Stomach smooth muscle (tissue), 2 donors: ENCODE measurements at regions not wholly inside any gene's neighbourhood (a gene's known extent, or its start where the extent isn't known, plus 50 kb on each side); places are given as distances from the start of the nearest gene placed in this dataset.

ENCODE experiments used
- H3K27ac ChIP-seq: one replicate; pipeline ENCODE4 v1.7.0; 2013; ENCODE audit warnings: mild to moderate bottlenecking, low read length, inconsistent platforms
- H3K27me3 ChIP-seq, 2 donors: one replicate each; pipeline ENCODE4 v1.7.0; 2013; ENCODE audit warnings: low read length in 2 of 2; ENCODE audit not compliant: insufficient read depth in 2 of 2, control insufficient read depth in 1 of 2
- H3K36me3 ChIP-seq, 2 donors: one replicate each; pipeline ENCODE4 v1.7.0; 2013; ENCODE audit warnings: low read length in 2 of 2; ENCODE audit not compliant: control insufficient read depth in 2 of 2, insufficient read depth in 2 of 2
- H3K4me1 ChIP-seq: one replicate; pipeline ENCODE4 v1.7.0; 2013; ENCODE audit warnings: low read length; ENCODE audit not compliant: control insufficient read depth, insufficient read depth
- H3K4me3 ChIP-seq, 2 donors: one replicate each; pipeline ENCODE4 v1.7.0; 2013; ENCODE audit warnings: low read length in 2 of 2
- H3K9ac ChIP-seq, 2 donors: one replicate each; pipeline ENCODE4 v1.7.0; 2013; ENCODE audit warnings: low read length in 2 of 2, mild to moderate bottlenecking in 1 of 2
- H3K9me3 ChIP-seq, 2 donors: one replicate each; pipeline ENCODE4 v1.7.0; 2013; ENCODE audit warnings: low read length in 2 of 2; ENCODE audit not compliant: control insufficient read depth in 2 of 2
- donor health status: healthy.
- donor health status: Pancreatic carcinoma.

- H3K27ac ChIP-seq = no peak overlapping the region
- H3K4me1 ChIP-seq = no peaks in the 10 kb centered on the region
- H3K36me3 ChIP-seq = no peaks in the 10 kb centered on the region
Measured at GRCh38 chr11:26096451-26096850, 235.5 kb upstream of the ANO3 start.

GRCh38 chr11:26102325-26102724 lies 229.6 kb upstream of the ANO3 start:
- H3K4me3 ChIP-seq = no peak overlapping the region
- H3K27me3 ChIP-seq = no peaks in the 10 kb centered on the region
- no peak overlapping the region for H3K9ac ChIP-seq
- H3K36me3 ChIP-seq = no peaks in the 10 kb centered on the region
- H3K4me1 ChIP-seq = no peaks in the 10 kb centered on the region
- H3K9me3 ChIP-seq = no peaks in the 10 kb centered on the region
- no peak overlapping the region for H3K27ac ChIP-seq

More at GRCh38 chr11:26096451-26096850, 235.5 kb upstream of the ANO3 start:
- Histone ChIP-seq H3K9ac (no peak overlapping the region), H3K27me3 (no peaks in the 10 kb centered on the region), H3K9me3 (no peaks in the 10 kb centered on the region), H3K4me3 (no peak overlapping the region)

- Histone ChIP-seq H3K36me3 (no peaks in the 10 kb centered on the region), H3K27me3 (no peaks in the 10 kb centered on the region), H3K4me1 (no peaks in the 10 kb centered on the region), H3K4me3 (no peak overlapping the region), H3K27ac (no peak overlapping the region), H3K9ac (no peak overlapping the region), H3K9me3 (no peaks in the 10 kb centered on the region)
Measured at GRCh38 chr11:26105762-26106423, 226.0 kb upstream of the ANO3 start.

GRCh38 chr11:26106726-26107125 lies 225.2 kb upstream of the ANO3 start:
- Histone ChIP-seq H3K9me3 (no peaks in the 10 kb centered on the region), H3K4me1 (no peaks in the 10 kb centered on the region), H3K36me3 (no peaks in the 10 kb centered on the region), H3K4me3 (no peak overlapping the region), H3K9ac (no peak overlapping the region), H3K27me3 (no peaks in the 10 kb centered on the region), H3K27ac (no peak overlapping the region)

GRCh38 chr11:26109658-26110368 lies 222.1 kb upstream of the ANO3 start:
- Histone ChIP-seq H3K27ac (no peak overlapping the region), H3K4me3 (no peak overlapping the region), H3K36me3 (no peaks in the 10 kb centered on the region), H3K4me1 (no peaks in the 10 kb centered on the region), H3K9me3 (no peaks in the 10 kb centered on the region), H3K9ac (no peak overlapping the region), H3K27me3 (no peaks in the 10 kb centered on the region)

GRCh38 chr11:26112264-26112663 lies 219.7 kb upstream of the ANO3 start:
- H3K4me1 ChIP-seq = no peaks in the 10 kb centered on the region
- H3K9ac ChIP-seq = no peak overlapping the region
- H3K27me3 ChIP-seq = no peaks in the 10 kb centered on the region
- H3K9me3 ChIP-seq = no peaks in the 10 kb centered on the region
- no peaks in the 10 kb centered on the region for H3K36me3 ChIP-seq
- no peak overlapping the region for H3K4me3 ChIP-seq
- H3K27ac ChIP-seq = no peak overlapping the region

GRCh38 chr11:26121466-26121865 lies 210.5 kb upstream of the ANO3 start:
- H3K36me3 ChIP-seq = no peaks in the 10 kb centered on the region
- no peak overlapping the region for H3K9ac ChIP-seq
- no peak overlapping the region for H3K4me3 ChIP-seq
- H3K9me3 ChIP-seq = no peaks in the 10 kb centered on the region
- no peak overlapping the region for H3K27ac ChIP-seq
- no peaks in the 10 kb centered on the region for H3K4me1 ChIP-seq
- H3K27me3 ChIP-seq = no peaks in the 10 kb centered on the region

GRCh38 chr11:26126741-26127140 lies 205.2 kb upstream of the ANO3 start:
- Histone ChIP-seq H3K4me1 (no peaks in the 10 kb centered on the region), H3K27ac (no peak overlapping the region), H3K27me3 (no peaks in the 10 kb centered on the region), H3K4me3 (no peak overlapping the region), H3K9me3 (no peaks in the 10 kb centered on the region), H3K9ac (no peak overlapping the region), H3K36me3 (no peaks in the 10 kb centered on the region)

GRCh38 chr11:26127336-26127735 lies 204.6 kb upstream of the ANO3 start:
- Histone ChIP-seq H3K4me3 (no peak overlapping the region), H3K4me1 (no peaks in the 10 kb centered on the region), H3K36me3 (no peaks in the 10 kb centered on the region), H3K27ac (no peak overlapping the region), H3K9ac (no peak overlapping the region), H3K27me3 (no peaks in the 10 kb centered on the region), H3K9me3 (no peaks in the 10 kb centered on the region)

GRCh38 chr11:26131406-26131805 lies 200.5 kb upstream of the ANO3 start:
- Histone ChIP-seq H3K36me3 (no peaks in the 10 kb centered on the region), H3K4me1 (no peaks in the 10 kb centered on the region), H3K4me3 (no peak overlapping the region), H3K27ac (no peak overlapping the region), H3K9ac (no peak overlapping the region), H3K27me3 (no peaks in the 10 kb centered on the region), H3K9me3 (no peaks in the 10 kb centered on the region)

GRCh38 chr11:26134053-26134452 lies 197.9 kb upstream of the ANO3 start:
- Histone ChIP-seq H3K9ac (no peak overlapping the region), H3K27ac (no peak overlapping the region)

More at GRCh38 chr11:26134053-26134452, 197.9 kb upstream of the ANO3 start:
- Histone ChIP-seq H3K9me3 (no peaks in the 10 kb centered on the region), H3K4me3 (no peak overlapping the region), H3K4me1 (no peaks in the 10 kb centered on the region), H3K36me3 (no peaks in the 10 kb centered on the region), H3K27me3 (no peaks in the 10 kb centered on the region)
